HG03469 (cell line): ENCODE measurements at regions not wholly inside any gene's neighbourhood (a gene's known extent, or its start where the extent isn't known, plus 50 kb on each side); places are given as distances from the start of the nearest gene placed in this dataset.

Experiments used
- ATAC-seq: cut with Tn5 transposase; IDR thresholded peaks from one replicate; pipeline ENCODE4 v1.9.1; 2021; ENCODE audit warnings: mild to moderate bottlenecking, moderate library complexity, moderate number of reproducible peaks; ENCODE audit not compliant: unreplicated experiment

DNA sequence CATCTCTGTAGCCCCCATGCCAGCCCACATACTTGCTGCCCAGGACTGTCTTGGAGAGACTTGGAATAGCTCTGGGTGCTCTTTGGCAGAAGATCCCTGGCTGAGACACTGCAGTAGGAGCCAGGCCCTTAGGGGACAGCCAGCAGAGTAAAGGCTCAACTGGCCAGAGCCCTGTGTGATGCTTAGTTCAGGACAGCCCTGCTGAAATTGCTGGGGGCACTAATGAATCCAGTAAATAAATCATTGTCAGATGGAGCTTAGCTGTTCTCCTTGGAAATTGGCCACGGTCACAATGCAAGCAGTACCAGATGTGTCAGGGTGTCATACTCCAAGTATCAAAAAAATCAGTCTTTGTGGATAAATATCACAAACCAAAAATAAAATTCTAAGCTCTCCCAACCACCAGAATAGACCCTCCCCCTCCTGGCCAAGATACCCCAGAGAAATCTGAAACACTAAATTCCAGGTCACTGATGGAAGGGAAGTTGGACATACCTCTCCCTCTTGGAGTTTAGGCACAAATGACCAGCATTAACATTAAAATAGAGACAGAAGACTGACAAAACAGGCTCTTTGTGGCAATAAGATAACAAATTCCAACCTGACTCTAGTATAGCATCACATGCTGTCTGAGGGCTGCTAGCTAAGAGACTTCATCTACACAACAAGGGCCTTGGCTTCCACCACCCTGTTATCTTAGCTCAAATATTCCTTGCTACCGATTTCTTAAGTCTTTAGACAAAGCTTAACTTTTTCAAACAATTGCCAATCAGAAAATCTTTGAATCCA is 83.2 kb upstream of the DNAH14 start:
- no peak for ATAC-seq

GRCh38 chr1:224850446-224850845 is 79.0 kb upstream of the DNAH14 start:
- no peak for ATAC-seq

DNA sequence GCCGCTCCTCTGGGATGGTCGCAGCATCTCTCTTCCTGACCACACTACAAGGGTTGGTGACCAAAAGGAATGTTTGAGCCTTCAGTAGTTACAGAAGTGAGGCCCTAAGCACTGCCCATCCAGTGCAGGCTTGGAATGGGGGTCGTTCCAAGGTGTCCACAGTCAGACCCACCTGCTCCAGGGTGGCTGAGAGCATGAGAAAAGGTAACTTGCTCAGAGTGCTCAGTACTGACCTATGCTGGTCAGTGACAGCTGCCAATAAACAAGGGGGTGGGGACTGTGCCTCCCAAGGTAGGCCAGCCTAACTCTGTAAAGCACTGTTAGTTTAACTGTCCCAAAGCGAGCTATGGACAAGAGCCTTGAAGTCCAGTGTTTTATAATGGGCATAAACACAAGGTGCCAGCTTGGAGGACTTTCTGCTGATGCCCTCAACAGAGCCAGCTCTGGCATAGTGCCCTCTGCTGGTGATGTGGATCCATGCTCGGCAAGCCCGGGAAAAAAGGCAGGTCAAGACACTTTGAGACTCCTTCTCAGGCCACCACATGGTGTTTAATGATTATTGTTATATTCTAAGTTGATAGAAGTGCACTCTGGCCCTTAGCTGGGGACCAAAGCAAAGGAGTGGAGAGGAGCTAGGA is 78.1 kb upstream of the DNAH14 start:
- no peak for ATAC-seq

DNA sequence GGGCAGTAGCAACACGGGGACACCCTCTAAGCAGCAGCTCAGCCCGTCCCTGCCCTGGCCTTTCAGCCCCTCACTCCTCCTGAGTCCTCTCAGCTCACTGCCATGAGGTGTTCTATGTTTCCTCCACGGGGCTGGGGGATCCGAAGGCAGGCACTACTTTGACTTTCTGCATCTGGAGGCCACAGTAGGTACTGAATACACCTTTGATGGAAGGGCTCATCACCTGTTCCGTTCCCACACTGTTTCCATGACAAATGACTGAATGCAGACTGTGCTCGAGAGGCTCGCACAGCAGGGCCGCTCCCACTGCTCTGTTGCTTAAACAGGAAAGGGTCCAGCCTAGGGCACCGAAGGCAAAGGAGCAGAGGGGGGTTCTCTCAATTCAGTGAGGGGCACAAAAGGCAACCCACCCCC is 77.6 kb upstream of the DNAH14 start:
- no peak for ATAC-seq

- ATAC-seq: no peak
Observed at GRCh38 chr1:224852901-224853568, 76.4 kb upstream of the DNAH14 start.

- no peak for ATAC-seq
Observed at GRCh38 chr1:224856973-224857372, 72.5 kb upstream of the DNAH14 start.

DNA sequence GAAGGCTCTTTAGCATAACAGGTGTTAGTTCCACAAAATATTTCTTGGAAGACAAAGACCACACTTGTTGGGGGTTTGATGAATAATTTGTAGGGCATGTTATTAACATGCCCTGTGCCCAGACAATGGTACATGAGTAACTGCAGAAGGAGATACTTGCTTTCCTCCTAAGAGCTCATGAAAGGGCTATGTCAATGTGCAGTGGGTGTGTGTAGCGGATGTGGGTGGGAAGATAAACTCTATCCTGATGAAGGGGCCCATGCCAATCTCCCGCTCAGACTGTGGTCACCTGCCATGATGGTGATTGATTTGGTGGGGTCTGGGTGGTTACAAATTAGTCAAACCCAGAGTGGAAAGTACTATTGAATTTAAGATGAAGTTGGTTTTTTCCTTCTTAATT is 69.8 kb upstream of the DNAH14 start:
- no peak for ATAC-seq

DNA sequence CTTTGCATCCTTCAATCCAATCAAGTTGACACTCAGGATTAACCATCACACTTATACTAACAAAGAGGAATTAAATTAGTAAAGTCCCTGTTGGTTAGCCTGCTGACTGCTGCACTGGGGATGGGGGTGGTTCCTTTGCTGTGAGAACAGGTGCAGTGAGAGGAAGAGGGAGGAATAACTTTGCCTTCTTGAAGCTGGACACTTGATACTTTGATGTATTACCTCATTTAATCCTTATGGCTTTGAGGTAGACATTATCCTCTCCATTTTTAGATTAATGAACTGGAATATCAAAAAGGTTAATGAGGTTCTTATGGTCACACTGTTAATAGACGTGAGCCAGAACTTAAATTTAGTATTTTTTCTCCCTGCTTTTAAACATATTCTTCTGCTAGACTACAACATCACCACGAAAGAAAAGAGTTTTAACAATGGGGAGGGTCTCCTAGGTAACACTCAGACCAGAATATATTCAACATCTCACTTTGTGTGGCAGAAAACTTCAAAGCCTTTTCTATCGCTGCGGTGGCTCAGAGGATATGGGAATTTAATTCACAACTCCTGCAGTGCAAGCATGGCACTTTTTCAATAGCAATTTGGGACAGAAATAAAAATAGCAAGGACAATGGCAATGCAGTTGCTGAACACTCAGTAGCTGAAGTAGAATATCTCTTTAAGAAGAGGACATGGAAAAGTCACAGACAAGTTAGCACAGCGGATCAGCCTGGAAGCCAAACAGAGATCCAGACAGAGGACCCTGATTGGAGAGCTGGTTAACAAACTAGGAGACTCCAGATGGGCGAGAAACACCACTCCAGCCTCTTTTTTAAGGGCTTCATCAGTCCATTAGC is 68.8 kb upstream of the DNAH14 start:
- ATAC-seq: no peak

DNA sequence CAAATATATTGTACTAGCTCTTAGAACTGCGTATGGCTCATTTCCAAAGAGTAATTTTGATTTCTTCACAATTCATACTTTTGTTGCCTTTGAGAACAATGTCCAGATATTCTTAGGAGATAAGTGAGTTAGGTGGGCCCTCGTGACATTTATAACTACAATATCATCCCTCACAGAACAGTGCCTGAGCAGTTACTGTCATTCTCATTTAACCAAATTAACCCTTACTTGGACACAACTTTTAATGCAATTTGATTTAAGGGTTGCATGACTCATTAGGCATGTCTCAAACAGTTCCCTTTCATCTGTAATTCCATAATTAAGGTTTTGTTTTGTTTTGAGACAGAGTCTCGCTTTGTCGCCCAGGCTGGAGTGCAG is 68.1 kb upstream of the DNAH14 start:
- ATAC-seq: no peak

- no peak for ATAC-seq
Observed at GRCh38 chr1:224863486-224863885, 66.0 kb upstream of the DNAH14 start.

DNA sequence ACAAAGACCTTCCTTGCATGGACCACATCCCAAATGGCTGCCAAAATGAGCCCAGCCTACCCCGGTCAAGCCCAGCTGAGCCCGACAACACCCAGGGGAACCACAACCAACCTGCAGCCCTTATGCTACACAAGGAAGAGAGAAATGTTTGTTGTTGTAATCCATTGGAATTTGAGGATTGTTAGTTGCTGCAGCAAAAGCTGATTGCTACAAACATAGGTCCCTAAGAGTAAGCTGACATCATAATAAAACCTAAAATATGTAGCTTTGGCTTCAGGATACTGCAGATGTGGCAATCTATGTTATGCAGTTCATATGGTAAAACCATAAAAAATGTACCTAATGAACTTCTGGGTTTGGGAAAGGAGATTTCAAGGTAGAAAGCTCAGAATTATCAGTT is 65.5 kb upstream of the DNAH14 start:
- no peak for ATAC-seq

GRCh38 chr1:224865510-224865909 is 64.0 kb upstream of the DNAH14 start:
- ATAC-seq: no peak

- ATAC-seq: no peak
Observed at GRCh38 chr1:224866940-224867339, 62.5 kb upstream of the DNAH14 start.

DNA sequence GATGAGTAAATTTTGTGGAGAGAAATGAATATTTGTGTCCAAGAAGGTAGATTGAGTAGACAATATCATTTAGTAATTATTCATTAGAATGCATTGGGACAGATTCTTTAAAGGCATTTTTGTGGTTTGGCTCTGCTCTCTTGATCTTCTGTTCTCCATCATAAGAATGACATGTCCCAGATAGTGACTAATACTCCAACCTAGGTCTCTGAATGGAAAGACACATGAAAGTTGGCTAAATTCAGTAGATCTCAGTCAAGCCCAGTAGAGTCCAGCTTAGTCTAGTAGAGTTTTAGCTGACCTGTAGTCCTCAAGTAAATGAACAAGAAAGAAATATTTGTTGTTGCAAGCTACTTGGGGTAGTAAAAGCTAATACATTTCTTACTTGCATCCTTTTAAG is 61.8 kb upstream of the DNAH14 start:
- ATAC-seq: no peak

DNA sequence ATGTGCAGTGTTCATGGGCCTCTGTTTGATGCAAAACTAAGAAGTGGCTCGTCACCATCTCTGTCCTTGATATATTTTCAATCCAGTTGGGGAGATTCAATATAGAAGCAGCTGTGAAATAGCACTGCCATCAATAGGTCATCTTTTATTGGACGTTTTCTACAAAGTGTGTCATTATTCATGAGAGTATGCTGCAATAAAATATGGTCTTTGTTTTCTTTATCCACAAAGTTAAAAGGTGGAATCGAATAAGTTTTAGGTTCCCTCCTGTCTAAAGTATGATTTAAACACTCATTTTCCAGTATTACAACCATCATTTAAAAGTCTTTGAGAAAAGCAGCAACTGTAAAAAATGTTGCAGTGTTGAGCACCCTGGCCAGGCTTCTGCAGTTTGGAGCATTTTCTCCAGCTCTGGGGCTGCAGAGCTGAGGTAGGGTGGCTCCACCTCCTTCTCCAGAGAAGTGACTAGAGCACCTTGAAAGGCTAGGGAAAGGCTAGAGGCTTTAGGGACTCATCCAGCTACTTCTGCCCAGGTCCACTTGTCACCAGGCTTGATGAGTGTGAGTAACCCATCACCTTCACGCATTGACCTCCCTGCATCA is 56.5 kb upstream of the DNAH14 start:
- no peak for ATAC-seq

GRCh38 chr1:224873434-224874369 is 55.8 kb upstream of the DNAH14 start:
- no peak for ATAC-seq

DNA sequence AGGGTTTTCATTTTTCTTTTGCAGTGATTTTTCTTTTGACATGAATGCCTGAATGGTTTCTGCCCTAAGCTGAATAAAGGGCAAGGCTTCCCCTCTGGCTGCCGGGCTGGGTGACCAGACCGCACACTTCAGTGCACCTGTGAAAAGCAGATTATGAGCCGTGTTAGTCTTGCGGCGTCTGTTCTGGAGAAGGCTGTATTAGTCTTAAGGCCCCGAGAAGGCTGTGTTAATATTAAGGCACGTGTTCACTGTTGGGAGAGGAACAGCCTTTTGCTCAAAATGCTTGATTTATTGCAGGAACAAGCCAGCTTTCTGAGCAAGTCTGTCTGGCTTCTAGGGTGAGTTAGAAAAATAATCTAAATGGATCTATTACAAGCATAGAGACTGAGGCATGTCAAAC is 54.7 kb upstream of the DNAH14 start:
- ATAC-seq: no peak

DNA sequence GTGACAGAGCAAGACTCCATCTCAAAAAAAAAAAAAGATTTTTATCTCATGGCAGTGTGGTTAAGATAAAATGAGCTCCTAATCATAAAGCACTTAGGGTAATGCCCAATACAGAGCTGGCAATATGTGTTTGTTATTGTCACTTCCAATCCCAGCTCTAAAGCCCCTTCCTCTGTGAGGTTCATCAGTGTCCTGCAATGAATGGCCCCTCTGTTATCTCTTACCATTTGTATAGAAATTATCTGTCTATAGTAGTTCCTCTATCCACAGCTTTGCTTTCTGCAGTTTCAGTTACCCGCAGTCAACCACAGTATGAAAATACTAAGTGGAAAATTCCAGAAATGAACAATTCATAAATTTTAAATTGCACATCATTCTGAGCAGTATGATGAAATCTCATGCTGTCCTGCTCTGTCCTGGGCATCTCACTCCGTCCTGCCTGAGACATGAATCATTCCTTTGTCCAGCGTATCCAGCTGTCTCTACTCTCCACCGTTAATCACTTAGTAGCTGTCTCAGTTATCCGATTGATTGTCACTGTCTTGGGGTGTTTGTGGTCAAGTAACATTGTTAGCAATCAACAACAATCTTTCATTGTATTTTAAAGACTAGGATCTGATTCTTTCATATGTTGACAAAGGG is 50.2 kb upstream of the DNAH14 start:
- ATAC-seq: no peak
